ENCODE measurements at regions not wholly inside any gene's neighbourhood (a gene's known extent, or its start where the extent isn't known, plus 50 kb on each side); places are given as distances from the start of the nearest gene placed in this dataset.

GRCh38 chr5:15424769-15425168 is 75.2 kb upstream of the FBXL7 start:
- Histone ChIP-seq H3K4me1 (ENCODE audit: insufficient read depth, low read length) (no peaks in the 10 kb centered on the region), H3K9ac (ENCODE audit: low read length) (no peak overlapping the region), H3K9me3 (ENCODE audit: insufficient read depth, low read depth, low read length) (no peaks in the 10 kb centered on the region), H3K79me2 (ENCODE audit: insufficient read depth, low read length) (no peaks in the 10 kb centered on the region), H3K36me3 (ENCODE audit: insufficient read depth, low read length) (no peaks in the 10 kb centered on the region), H2AFZ (ENCODE audit: low read depth, low read length) (no peak overlapping the region), H3K27me3 (ENCODE audit: insufficient read depth, low read length) (peaks cover 5% of the 10 kb centered on the region), H4K20me1 (ENCODE audit: insufficient read depth, low read length) (no peaks in the 10 kb centered on the region), H3K4me3 (ENCODE audit: insufficient read depth, low read depth, low read length) (no peak overlapping the region), H3K27ac (ENCODE audit: low read depth, low read length) (no peak overlapping the region), H3K4me2 (ENCODE audit: low read length) (no peak overlapping the region)
- TF ChIP-seq CTCF (IDR thresholded peaks at IDR 0.05; ENCODE audit: insufficient read depth, low read depth, low read length), result no peak
- no peaks in the 10 kb centered on the region for H3K27me3 Mint-ChIP-seq (ENCODE audit: low read depth, unreplicated experiment)
- no peak overlapping the region for H3K4me3 Mint-ChIP-seq (ENCODE audit: unreplicated experiment)
- no peaks in the 10 kb centered on the region for H3K9me3 Mint-ChIP-seq (ENCODE audit: unreplicated experiment)
- peaks cover 8% of the 10 kb centered on the region for H3K4me1 Mint-ChIP-seq (ENCODE audit: low read depth, unreplicated experiment)
- no peak overlapping the region for H3K27ac Mint-ChIP-seq (ENCODE audit: unreplicated experiment)
- H3K36me3 Mint-ChIP-seq (ENCODE audit: low read depth, unreplicated experiment), result no peaks in the 10 kb centered on the region
- FAIRE-seq (no peak), DNase-seq (ENCODE audit: low read depth) (no peak)

GRCh38 chr5:15421921-15422412 is 78.0 kb upstream of the FBXL7 start:
- TF ChIP-seq CTCF (IDR thresholded peaks at IDR 0.05; ENCODE audit: insufficient read depth, low read depth, low read length), result no peak
- no peak for TF ChIP-seq EZH2 (IDR thresholded peaks at IDR 0.05; ENCODE audit: insufficient read depth, low read length)
- Mint-ChIP-seq H3K4me3 (ENCODE audit: unreplicated experiment) (no peak overlapping the region), H3K36me3 (ENCODE audit: low read depth, unreplicated experiment) (no peaks in the 10 kb centered on the region), H3K4me1 (ENCODE audit: low read depth, unreplicated experiment) (peaks cover 8% of the 10 kb centered on the region), H3K27me3 (ENCODE audit: low read depth, unreplicated experiment) (no peaks in the 10 kb centered on the region), H3K9me3 (ENCODE audit: unreplicated experiment) (no peaks in the 10 kb centered on the region), H3K27ac (ENCODE audit: unreplicated experiment) (no peak overlapping the region)
- peak; percentile 4 for DNase-seq (ENCODE audit: low read depth)
- Histone ChIP-seq H3K27ac (ENCODE audit: low read depth, low read length) (no peak overlapping the region), H3K4me2 (ENCODE audit: low read length) (no peak overlapping the region), H3K36me3 (ENCODE audit: insufficient read depth, low read length) (no peaks in the 10 kb centered on the region), H3K27me3 (ENCODE audit: insufficient read depth, low read length) (peaks cover 5% of the 10 kb centered on the region), H3K4me1 (ENCODE audit: insufficient read depth, low read length) (no peaks in the 10 kb centered on the region), H2AFZ (ENCODE audit: low read depth, low read length) (no peak overlapping the region), H3K9ac (ENCODE audit: low read length) (no peak overlapping the region), H4K20me1 (ENCODE audit: insufficient read depth, low read length) (no peaks in the 10 kb centered on the region), H3K79me2 (ENCODE audit: insufficient read depth, low read length) (no peaks in the 10 kb centered on the region), H3K4me3 (ENCODE audit: insufficient read depth, low read depth, low read length) (no peak overlapping the region), H3K9me3 (ENCODE audit: insufficient read depth, low read depth, low read length) (no peaks in the 10 kb centered on the region)
- no peak for FAIRE-seq

GRCh38 chr5:15421381-15421780 is 78.6 kb upstream of the FBXL7 start:
- no peaks in the 10 kb centered on the region for H3K36me3 ChIP-seq (ENCODE audit: insufficient read depth, low read length)
- H3K4me1 ChIP-seq (ENCODE audit: insufficient read depth, low read length), result no peaks in the 10 kb centered on the region
- FAIRE-seq, result no peak
- Mint-ChIP-seq H3K27me3 (ENCODE audit: low read depth, unreplicated experiment) (no peaks in the 10 kb centered on the region), H3K4me1 (ENCODE audit: low read depth, unreplicated experiment) (peaks cover 8% of the 10 kb centered on the region), H3K36me3 (ENCODE audit: low read depth, unreplicated experiment) (no peaks in the 10 kb centered on the region), H3K9me3 (ENCODE audit: unreplicated experiment) (no peaks in the 10 kb centered on the region), H3K27ac (ENCODE audit: unreplicated experiment) (no peak overlapping the region), H3K4me3 (ENCODE audit: unreplicated experiment) (no peak overlapping the region)
- no peak overlapping the region for H3K27ac ChIP-seq (ENCODE audit: low read depth, low read length)
- H3K79me2 ChIP-seq (ENCODE audit: insufficient read depth, low read length), result no peaks in the 10 kb centered on the region
- H4K20me1 ChIP-seq (ENCODE audit: insufficient read depth, low read length), result no peaks in the 10 kb centered on the region
- no peak overlapping the region for H3K4me3 ChIP-seq (ENCODE audit: insufficient read depth, low read depth, low read length)
- TF ChIP-seq EZH2 (IDR thresholded peaks at IDR 0.05; ENCODE audit: insufficient read depth, low read length) (no peak), CTCF (IDR thresholded peaks at IDR 0.05; ENCODE audit: insufficient read depth, low read depth, low read length) (no peak)
- H3K9me3 ChIP-seq (ENCODE audit: insufficient read depth, low read depth, low read length), result no peaks in the 10 kb centered on the region
- H3K27me3 ChIP-seq (ENCODE audit: insufficient read depth, low read length), result peaks cover 5% of the 10 kb centered on the region
- no peak overlapping the region for H2AFZ ChIP-seq (ENCODE audit: low read depth, low read length)
- no peak overlapping the region for H3K4me2 ChIP-seq (ENCODE audit: low read length)
- DNase-seq (ENCODE audit: low read depth), result no peak
- H3K9ac ChIP-seq (ENCODE audit: low read length), result no peak overlapping the region

All from astrocyte (in vitro differentiated cells and primary cell).